SK-N-SH treated with all-trans-retinoic acid at 6 μM for 48 hours (cell line): ENCODE measurements at regions not wholly inside any gene's neighbourhood (a gene's known extent, or its start where the extent isn't known, plus 50 kb on each side); places are given as distances from the start of the nearest gene placed in this dataset.

Experiments
- ATAC-seq: fragments of 200-7000 bp; cut with Tn5 transposase; 3 replicates; pipeline ENCODE4 v1.9.1; 2020; ENCODE audit warnings: mild to moderate bottlenecking, moderate library complexity
- ARNTL ChIP-seq: fragments of 450-650 bp; formaldehyde crosslinking; IDR thresholded peaks from 2 replicates; pipeline ENCODE4 v1.5.0; 2020; ENCODE audit warnings: low read depth, mild to moderate bottlenecking, moderate library complexity, borderline replicate concordance
- BACH2 ChIP-seq: fragments of 250-450 bp; sonication (Bioruptor Pico); IDR thresholded peaks from 2 replicates; pipeline ENCODE4 v1.9.0; 2021; ENCODE audit warnings: mild to moderate bottlenecking, borderline replicate concordance
- CSDC2 ChIP-seq: fragments of 250-450 bp; sonication (Bioruptor Pico); IDR thresholded peaks from 2 replicates; pipeline ENCODE4 v1.5.0; 2020; ENCODE audit warnings: mild to moderate bottlenecking, moderate library complexity
- ESRRG ChIP-seq: fragments of 250-450 bp; sonication (Bioruptor Pico); IDR thresholded peaks from 2 replicates; pipeline ENCODE4 v1.6.1; 2021; ENCODE audit warnings: mild to moderate bottlenecking
- GLIS3 ChIP-seq: fragments of 250-450 bp; sonication (Bioruptor Pico); IDR thresholded peaks from 2 replicates; pipeline ENCODE4 v1.5.0; 2020; ENCODE audit warnings: mild to moderate bottlenecking, moderate library complexity
- ISL1 ChIP-seq: fragments of 250-450 bp; sonication (Bioruptor Pico); IDR thresholded peaks from 2 replicates; pipeline ENCODE4 v2.1.2; 2022; ENCODE audit warnings: mild to moderate bottlenecking, moderate library complexity
- OSR1 ChIP-seq: fragments of 250-450 bp; sonication (Bioruptor Pico); IDR thresholded peaks from 2 replicates; pipeline ENCODE4 v1.8.0; 2022; ENCODE audit warnings: moderate library complexity, mild to moderate bottlenecking, inconsistent platforms
- PATZ1 ChIP-seq: fragments of 250-450 bp; sonication (Bioruptor Pico); IDR thresholded peaks from 2 replicates; pipeline ENCODE4 v1.8.0; 2020; ENCODE audit warnings: mild to moderate bottlenecking, moderate library complexity, borderline replicate concordance
- PPARA ChIP-seq: fragments of 250-450 bp; sonication (Bioruptor Pico); IDR thresholded peaks from 2 replicates; pipeline ENCODE4 v1.5.0; 2020; ENCODE audit warnings: mild to moderate bottlenecking, borderline replicate concordance
- RARB ChIP-seq: fragments of 250-450 bp; sonication (Bioruptor Pico); IDR thresholded peaks from 2 replicates; pipeline ENCODE4 v1.8.0; 2021; ENCODE audit warnings: mild to moderate bottlenecking, moderate library complexity
- SNAI2 ChIP-seq: fragments of 250-450 bp; sonication (Bioruptor Pico); IDR thresholded peaks from 2 replicates; pipeline ENCODE4 v1.5.0; 2020; ENCODE audit warnings: mild to moderate bottlenecking, moderate library complexity
- TCF4 ChIP-seq: fragments of 250-450 bp; sonication (Bioruptor Pico); IDR thresholded peaks from 2 replicates; pipeline ENCODE4 v1.8.0; 2021; ENCODE audit warnings: mild to moderate bottlenecking, moderate library complexity, borderline replicate concordance
- TOX ChIP-seq: fragments of 250-450 bp; sonication (Bioruptor Pico); IDR thresholded peaks from 2 replicates; pipeline ENCODE4 v1.8.0; 2021; ENCODE audit warnings: mild to moderate bottlenecking, moderate library complexity, borderline replicate concordance
- ZC3H10 ChIP-seq: fragments of 250-450 bp; sonication (Bioruptor Pico); IDR thresholded peaks from 2 replicates; pipeline ENCODE4 v1.5.1; 2021; ENCODE audit warnings: mild to moderate bottlenecking, moderate library complexity
- ZFP3 ChIP-seq: fragments of 250-450 bp; sonication (Bioruptor Pico); IDR thresholded peaks from 2 replicates; pipeline ENCODE4 v1.5.0; 2020; ENCODE audit warnings: mild to moderate bottlenecking, moderate library complexity
- ZFP30 ChIP-seq: fragments of 450-650 bp; formaldehyde crosslinking; IDR thresholded peaks from 2 replicates; pipeline ENCODE4 v1.5.0; 2022; ENCODE audit warnings: mild to moderate bottlenecking, moderate library complexity
- ZNF565 ChIP-seq: fragments of 450-650 bp; formaldehyde crosslinking; conservative IDR thresholded peaks from 2 replicates; pipeline ENCODE4 v1.5.0; 2020; ENCODE audit warnings: low read depth, mild to moderate bottlenecking, moderate library complexity
- ZNF70 ChIP-seq: fragments of 450-650 bp; formaldehyde crosslinking; IDR thresholded peaks from 2 replicates; pipeline ENCODE4 v1.5.0; 2020; ENCODE audit warnings: mild to moderate bottlenecking, moderate library complexity
- ZNF8 ChIP-seq: fragments of 450-650 bp; formaldehyde crosslinking; IDR thresholded peaks from 2 replicates; pipeline ENCODE4 v1.5.0; 2020; ENCODE audit warnings: mild to moderate bottlenecking, moderate library complexity
- TF ChIP-seq, protein P1 (sequence below): fragments of 250-450 bp; sonication (Bioruptor Pico); IDR thresholded peaks from 2 replicates; pipeline ENCODE4 v1.5.1; 2020; ENCODE audit warnings: low read depth, mild to moderate bottlenecking, moderate library complexity
- TF ChIP-seq, protein P2 (sequence below): fragments of 250-450 bp; sonication (Bioruptor Pico); IDR thresholded peaks from 2 replicates; pipeline ENCODE4 v1.8.0; 2021; ENCODE audit warnings: low read depth, mild to moderate bottlenecking, moderate library complexity, borderline replicate concordance
- TF ChIP-seq, protein P3 (sequence below): fragments of 250-450 bp; sonication (Bioruptor Pico); IDR thresholded peaks from 2 replicates; pipeline ENCODE4 v1.5.0; 2020; ENCODE audit warnings: mild to moderate bottlenecking, moderate library complexity
- TF ChIP-seq, protein P4 (sequence below): fragments of 250-450 bp; sonication (Bioruptor Pico); IDR thresholded peaks from 2 replicates; pipeline ENCODE4 v1.5.1; 2021; ENCODE audit warnings: mild to moderate bottlenecking, moderate library complexity

DNA sequence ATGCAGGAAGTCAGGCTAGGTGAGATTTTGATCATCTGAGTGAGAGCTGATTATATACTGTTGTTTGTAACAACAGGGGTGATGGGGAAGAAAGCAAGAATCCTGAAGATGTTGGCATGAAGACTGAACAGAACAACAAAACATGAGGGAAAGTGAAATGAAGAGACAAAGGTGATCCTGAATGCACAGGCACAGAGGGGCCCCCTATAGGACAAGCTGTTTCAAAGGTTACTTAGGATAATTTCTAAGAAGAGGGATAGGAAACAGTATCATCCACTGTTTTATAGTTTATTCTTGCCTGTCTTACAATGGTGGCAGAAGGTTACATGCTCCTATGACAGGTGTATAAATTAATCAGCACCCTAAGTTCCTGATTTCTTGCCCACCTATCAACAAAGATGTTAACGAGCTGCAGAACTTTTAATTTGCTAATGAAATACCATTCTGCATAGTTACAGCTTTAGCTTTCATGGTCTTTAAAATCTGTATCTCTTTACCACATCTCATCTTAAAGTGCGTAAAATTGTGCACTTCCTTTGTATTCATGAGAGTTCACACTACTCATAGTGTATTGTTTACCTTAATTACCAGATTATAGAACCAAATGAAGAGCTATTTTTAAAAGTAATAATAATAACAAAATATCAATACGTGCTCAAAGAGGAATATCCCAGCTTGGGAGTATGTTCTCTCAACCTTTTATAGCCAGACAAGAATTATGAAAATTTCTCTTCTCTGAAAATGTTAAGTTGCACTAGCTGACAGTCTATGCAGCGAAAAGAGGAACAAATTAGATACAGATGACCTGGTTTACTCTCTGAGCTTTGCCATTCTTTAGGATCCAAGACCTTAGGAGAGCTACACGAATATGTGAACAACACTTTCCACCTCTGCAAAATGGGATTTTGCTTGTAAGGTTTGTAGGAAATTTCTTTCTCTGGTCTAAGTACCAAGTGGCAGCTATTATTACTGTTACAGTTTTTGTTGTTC lies 192.5 kb downstream of the EDN1 start:
- no peak for TF ChIP-seq ARNTL (CRISPR knock-in tag)
- TF ChIP-seq ZFP3 (CRISPR knock-in tag) = no peak
- no peak for TF ChIP-seq TOX
- TF ChIP-seq PATZ1 = no peak
- no peak for TF ChIP-seq GLIS3 (CRISPR knock-in tag)
- TF ChIP-seq ZC3H10 (CRISPR knock-in tag) = no peak
- TF ChIP-seq SNAI2 = no peak
- no peak for TF ChIP-seq ISL1 (CRISPR knock-in tag)
- TF ChIP-seq, protein P1, sequence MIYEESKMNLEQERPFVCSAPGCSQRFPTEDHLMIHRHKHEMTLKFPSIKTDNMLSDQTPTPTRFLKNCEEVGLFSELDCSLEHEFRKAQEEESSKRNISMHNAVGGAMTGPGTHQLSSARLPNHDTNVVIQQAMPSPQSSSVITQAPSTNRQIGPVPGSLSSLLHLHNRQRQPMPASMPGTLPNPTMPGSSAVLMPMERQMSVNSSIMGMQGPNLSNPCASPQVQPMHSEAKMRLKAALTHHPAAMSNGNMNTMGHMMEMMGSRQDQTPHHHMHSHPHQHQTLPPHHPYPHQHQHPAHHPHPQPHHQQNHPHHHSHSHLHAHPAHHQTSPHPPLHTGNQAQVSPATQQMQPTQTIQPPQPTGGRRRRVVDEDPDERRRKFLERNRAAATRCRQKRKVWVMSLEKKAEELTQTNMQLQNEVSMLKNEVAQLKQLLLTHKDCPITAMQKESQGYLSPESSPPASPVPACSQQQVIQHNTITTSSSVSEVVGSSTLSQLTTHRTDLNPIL (CRISPR knock-in tag) = no peak
- no peak for TF ChIP-seq TCF4
- no peak for TF ChIP-seq ZFP30 (CRISPR knock-in tag)
- TF ChIP-seq, protein P2, sequence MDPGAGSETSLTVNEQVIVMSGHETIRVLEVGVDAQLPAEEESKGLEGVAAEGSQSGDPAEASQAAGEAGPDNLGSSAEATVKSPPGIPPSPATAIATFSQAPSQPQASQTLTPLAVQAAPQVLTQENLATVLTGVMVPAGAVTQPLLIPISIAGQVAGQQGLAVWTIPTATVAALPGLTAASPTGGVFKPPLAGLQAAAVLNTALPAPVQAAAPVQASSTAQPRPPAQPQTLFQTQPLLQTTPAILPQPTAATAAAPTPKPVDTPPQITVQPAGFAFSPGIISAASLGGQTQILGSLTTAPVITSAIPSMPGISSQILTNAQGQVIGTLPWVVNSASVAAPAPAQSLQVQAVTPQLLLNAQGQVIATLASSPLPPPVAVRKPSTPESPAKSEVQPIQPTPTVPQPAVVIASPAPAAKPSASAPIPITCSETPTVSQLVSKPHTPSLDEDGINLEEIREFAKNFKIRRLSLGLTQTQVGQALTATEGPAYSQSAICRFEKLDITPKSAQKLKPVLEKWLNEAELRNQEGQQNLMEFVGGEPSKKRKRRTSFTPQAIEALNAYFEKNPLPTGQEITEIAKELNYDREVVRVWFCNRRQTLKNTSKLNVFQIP (CRISPR knock-in tag) = no peak
- peak; percentile 63 for ATAC-seq

- peak; percentile 94 for ATAC-seq
Measured at GRCh38 chr6:12483712-12484111, 193.6 kb downstream of the EDN1 start.

More at GRCh38 chr6:12483712-12484111, 193.6 kb downstream of the EDN1 start:
- no peak for TF ChIP-seq ZNF70 (CRISPR knock-in tag)
- TF ChIP-seq, protein P3, sequence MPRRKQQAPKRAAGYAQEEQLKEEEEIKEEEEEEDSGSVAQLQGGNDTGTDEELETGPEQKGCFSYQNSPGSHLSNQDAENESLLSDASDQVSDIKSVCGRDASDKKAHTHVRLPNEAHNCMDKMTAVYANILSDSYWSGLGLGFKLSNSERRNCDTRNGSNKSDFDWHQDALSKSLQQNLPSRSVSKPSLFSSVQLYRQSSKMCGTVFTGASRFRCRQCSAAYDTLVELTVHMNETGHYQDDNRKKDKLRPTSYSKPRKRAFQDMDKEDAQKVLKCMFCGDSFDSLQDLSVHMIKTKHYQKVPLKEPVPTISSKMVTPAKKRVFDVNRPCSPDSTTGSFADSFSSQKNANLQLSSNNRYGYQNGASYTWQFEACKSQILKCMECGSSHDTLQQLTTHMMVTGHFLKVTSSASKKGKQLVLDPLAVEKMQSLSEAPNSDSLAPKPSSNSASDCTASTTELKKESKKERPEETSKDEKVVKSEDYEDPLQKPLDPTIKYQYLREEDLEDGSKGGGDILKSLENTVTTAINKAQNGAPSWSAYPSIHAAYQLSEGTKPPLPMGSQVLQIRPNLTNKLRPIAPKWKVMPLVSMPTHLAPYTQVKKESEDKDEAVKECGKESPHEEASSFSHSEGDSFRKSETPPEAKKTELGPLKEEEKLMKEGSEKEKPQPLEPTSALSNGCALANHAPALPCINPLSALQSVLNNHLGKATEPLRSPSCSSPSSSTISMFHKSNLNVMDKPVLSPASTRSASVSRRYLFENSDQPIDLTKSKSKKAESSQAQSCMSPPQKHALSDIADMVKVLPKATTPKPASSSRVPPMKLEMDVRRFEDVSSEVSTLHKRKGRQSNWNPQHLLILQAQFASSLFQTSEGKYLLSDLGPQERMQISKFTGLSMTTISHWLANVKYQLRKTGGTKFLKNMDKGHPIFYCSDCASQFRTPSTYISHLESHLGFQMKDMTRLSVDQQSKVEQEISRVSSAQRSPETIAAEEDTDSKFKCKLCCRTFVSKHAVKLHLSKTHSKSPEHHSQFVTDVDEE (CRISPR knock-in tag) = no peak
- TF ChIP-seq ZFP30 (CRISPR knock-in tag) = no peak
- TF ChIP-seq GLIS3 (CRISPR knock-in tag) = no peak
- TF ChIP-seq, protein P4, sequence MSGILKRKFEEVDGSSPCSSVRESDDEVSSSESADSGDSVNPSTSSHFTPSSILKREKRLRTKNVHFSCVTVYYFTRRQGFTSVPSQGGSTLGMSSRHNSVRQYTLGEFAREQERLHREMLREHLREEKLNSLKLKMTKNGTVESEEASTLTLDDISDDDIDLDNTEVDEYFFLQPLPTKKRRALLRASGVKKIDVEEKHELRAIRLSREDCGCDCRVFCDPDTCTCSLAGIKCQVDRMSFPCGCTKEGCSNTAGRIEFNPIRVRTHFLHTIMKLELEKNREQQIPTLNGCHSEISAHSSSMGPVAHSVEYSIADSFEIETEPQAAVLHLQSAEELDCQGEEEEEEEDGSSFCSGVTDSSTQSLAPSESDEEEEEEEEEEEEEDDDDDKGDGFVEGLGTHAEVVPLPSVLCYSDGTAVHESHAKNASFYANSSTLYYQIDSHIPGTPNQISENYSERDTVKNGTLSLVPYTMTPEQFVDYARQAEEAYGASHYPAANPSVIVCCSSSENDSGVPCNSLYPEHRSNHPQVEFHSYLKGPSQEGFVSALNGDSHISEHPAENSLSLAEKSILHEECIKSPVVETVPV = no peak
- TF ChIP-seq ZNF565 (CRISPR knock-in tag) = no peak
- TF ChIP-seq PATZ1 = 0 out of 2 replicates have a peak, but pooled peaks have one; percentile 42
- TF ChIP-seq OSR1 (CRISPR knock-in tag) = no peak
- TF ChIP-seq ZC3H10 (CRISPR knock-in tag) = no peak
- TF ChIP-seq, protein P2 (CRISPR knock-in tag) = no peak
- TF ChIP-seq CSDC2 = no peak
- TF ChIP-seq TCF4 = no peak
- no peak for TF ChIP-seq PPARA
- peak; percentile 39; the same call in 1 of the 2 replicates for TF ChIP-seq ISL1 (CRISPR knock-in tag)
- TF ChIP-seq, protein P1 (CRISPR knock-in tag) = peak; percentile 29; the same call in 1 of the 2 replicates
- TF ChIP-seq SNAI2 = no peak
- TF ChIP-seq BACH2 (CRISPR knock-in tag) = no peak
- no peak for TF ChIP-seq TOX
- no peak for TF ChIP-seq ESRRG
- TF ChIP-seq ARNTL (CRISPR knock-in tag) = no peak
- TF ChIP-seq ZNF8 = no peak
- TF ChIP-seq RARB (CRISPR knock-in tag) = no peak
- no peak for TF ChIP-seq ZFP3 (CRISPR knock-in tag)
